ENCODE measurements at regions not wholly inside any gene's neighbourhood (a gene's known extent, or its start where the extent isn't known, plus 50 kb on each side); places are given as distances from the start of the nearest gene placed in this dataset.
"Not testable (repeated sequence)": the region's sequence is repeated elsewhere in the genome, so short reads cannot be mapped to it uniquely, and the experiment has no call there.

DNA sequence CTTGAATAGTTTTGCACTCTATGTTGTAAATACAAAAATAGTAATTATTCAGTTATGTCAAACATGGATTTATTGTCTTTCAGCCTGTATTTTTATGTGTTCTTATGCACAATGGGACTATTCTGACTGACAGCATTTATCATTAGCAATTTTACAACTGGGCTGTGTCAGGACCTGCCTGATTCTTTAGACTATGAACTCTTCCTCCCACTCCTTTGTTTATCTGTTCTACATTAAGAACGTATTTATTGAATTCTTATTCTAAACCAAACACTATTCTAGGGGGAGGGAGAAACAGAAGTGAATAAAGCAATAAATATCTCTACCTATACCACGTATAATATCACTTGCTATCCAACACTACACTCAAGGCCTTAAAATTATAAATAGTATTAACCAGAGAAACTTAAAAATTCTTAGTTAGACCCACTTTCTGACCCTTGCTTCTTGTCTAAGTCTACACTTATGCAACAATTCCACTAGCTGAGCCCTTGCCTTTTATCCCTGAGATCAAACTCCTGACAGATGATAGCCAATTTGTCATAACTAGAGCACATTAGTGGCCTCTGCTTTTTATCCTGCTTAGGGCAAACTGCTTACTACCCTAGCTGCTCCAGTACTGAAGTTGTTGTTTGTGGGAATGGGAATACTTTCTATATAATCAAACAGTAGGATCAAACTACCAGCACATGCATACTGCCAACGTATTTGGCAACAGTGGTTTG is 494.3 kb downstream of the BRINP3 start:
- DNase-seq = no peak

DNA sequence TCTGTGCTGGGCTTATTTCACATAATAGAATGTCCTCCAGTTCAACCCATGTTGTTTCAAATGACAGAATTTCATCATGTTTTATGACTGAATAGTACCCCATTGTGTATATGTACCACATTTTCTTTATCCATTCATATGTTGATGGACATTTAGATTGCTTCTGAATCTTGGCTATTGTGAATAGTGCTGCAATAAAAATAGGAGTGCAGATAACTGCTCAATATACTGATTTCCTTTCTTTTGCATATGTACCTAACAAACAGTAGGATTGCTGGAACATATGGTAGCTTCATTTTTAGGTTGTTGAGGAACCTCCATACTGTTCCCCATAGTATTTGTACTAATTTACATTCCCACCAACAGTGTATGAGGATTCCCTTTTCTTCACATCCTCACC is 491.1 kb downstream of the BRINP3 start:
- DNase-seq = no peak

- DNase-seq = no peak
These were observed 490.2 kb downstream of the BRINP3 start for GRCh38 chr1:189987509-189987908.

- DNase-seq = no peak
These were observed 484.8 kb downstream of the BRINP3 start for GRCh38 chr1:189992856-189993255.

- no peak for DNase-seq
These were observed 477.2 kb downstream of the BRINP3 start for GRCh38 chr1:190000365-190000872.

- DNase-seq = no peak
These were observed 476.5 kb downstream of the BRINP3 start for GRCh38 chr1:190001187-190001586.

DNA sequence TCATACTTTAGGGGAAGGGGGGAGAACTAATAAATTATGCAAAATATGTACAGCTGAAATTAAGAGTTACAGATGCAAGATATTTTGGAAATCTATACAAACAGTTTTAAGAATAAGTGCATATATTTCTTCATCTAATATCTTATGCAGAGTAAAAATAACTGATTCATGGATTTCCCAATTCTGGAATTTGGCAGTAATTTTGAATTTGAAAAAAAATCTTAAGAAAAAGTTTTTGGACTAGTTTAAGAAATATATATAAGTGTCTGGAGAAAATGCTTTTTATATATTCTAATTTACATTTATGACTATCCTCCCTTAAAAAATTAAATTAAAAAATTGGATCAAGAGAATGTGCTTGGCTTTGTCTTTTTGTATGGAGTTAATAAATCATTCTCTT is 474.3 kb downstream of the BRINP3 start:
- no peak for DNase-seq

- DNase-seq = no peak
These were observed 466.1 kb downstream of the BRINP3 start for GRCh38 chr1:190011585-190011984.

- not testable (repeated sequence) for DNase-seq
These were observed 458.5 kb downstream of the BRINP3 start for GRCh38 chr1:190019151-190019550.

DNA sequence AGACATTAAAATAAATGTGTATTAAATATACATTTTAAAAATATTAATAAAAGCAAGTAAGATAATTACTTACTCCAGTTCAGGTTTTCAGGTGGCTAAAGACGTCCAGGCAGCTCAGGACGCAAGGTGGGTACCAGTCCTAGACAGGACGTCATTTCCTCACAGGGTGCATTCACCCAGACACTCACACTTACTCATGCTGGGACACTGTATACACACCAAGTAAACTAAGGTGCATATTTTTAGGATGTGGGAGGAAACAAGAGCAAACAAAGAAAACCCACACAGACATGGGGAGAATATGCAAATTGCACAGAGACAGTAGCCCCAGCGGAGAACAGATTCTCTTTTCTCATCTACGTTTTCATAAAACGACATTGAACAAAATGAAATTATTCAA is 457.9 kb downstream of the BRINP3 start:
- no peak for DNase-seq

GRCh38 chr1:190022709-190023108 is 455.0 kb downstream of the BRINP3 start:
- no peak for DNase-seq

GRCh38 chr1:190029441-190029840 is 448.2 kb downstream of the BRINP3 start:
- no peak for DNase-seq

DNA sequence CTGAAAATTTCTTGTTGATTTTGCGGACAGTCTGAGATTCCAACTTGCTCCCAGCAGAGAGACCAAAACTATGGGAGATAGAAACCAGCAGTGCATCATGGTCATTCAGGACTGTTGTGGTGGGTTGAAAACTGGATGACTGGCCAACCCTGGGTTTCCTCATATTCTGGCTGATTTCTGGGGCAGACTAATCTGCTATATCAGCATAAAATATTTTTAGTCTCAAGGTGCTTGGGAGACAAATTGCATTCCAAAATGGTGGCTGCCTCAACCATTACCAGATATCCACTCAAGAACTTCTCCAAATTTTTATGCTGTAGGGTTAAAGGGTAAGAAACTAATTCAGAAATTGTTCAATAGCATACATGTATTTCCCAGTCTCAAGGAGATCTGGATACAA is 434.0 kb downstream of the BRINP3 start:
- no peak for DNase-seq

- no peak for DNase-seq
These were observed 431.4 kb downstream of the BRINP3 start for GRCh38 chr1:190046231-190046630.
